GM18505 (cell line): ENCODE measurements at regions not wholly inside any gene's neighbourhood (a gene's known extent, or its start where the extent isn't known, plus 50 kb on each side); places are given as distances from the start of the nearest gene placed in this dataset.

ENCODE experiments used
- ATAC-seq: cut with Tn5 transposase; IDR thresholded peaks from one replicate; pipeline ENCODE4 v1.9.1; 2021; ENCODE audit not compliant: unreplicated experiment
- POLR2A ChIP-seq: IDR thresholded peaks from 4 replicates; pipeline ENCODE4 v1.6.1; 2011; ENCODE audit warnings: borderline replicate concordance; ENCODE audit not compliant: insufficient read depth, insufficient read length; ENCODE audit errors: extremely low read depth

DNA sequence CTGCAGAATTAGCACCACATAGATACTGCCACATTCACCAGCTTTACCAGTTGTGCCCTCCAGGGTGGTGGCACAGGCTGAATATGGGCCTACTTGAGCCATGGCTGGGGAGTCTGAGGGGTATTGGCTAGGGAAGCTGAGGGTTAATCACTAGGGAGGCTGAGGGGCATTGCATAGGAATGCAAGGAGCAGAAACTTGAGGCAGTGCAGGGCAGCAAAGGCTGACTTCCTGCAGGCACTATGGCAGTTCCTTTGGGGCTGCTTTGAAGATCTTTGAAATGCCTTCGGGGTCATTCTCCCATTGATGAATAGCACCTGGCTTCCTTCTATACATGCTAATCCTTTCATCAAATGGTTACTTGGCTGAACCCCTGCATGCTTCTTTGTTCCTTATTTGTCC lies 171.5 kb downstream of the RCN1 start:
- no peak for TF ChIP-seq POLR2A
- ATAC-seq = no peak

DNA sequence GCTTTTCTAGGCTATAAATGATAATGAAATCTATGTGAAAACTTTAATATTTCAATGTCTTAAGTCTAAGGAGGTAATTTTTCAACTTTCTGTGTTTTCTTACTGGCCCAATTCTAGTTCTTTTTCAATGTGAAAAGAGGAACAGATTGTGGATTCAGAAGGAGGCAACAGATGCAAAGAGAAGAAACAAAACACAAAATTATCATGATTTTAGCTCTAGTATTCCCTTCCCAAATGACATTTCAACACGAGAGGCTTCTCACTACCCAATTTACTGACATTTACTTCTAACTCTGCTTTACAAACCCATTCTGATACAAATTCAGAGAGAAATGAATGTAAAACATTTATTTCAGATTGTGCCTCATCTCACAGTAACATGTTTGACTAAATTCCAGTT lies 169.4 kb downstream of the WT1 start:
- no peak for TF ChIP-seq POLR2A
- ATAC-seq = no peak

DNA sequence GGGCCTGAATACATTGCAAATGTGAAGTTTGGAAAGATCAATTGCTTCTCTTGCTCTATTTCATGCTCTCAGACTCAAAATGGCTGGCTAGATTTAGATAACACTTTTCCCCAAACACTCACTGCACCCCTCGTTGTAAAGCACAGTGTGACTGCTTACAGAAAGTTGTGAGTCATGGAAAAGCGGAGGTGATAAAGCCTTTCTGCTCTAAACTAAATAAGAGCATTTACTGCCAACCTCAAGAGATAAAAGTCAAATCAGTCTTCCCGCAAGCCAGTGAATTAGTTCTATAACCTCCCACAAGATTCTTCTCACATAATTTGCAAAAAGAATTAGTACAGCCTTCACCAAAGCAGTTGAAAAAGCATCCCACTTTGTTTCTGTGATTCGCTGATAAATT lies 168.7 kb downstream of the WT1 start:
- TF ChIP-seq POLR2A = no peak
- no peak for ATAC-seq

DNA sequence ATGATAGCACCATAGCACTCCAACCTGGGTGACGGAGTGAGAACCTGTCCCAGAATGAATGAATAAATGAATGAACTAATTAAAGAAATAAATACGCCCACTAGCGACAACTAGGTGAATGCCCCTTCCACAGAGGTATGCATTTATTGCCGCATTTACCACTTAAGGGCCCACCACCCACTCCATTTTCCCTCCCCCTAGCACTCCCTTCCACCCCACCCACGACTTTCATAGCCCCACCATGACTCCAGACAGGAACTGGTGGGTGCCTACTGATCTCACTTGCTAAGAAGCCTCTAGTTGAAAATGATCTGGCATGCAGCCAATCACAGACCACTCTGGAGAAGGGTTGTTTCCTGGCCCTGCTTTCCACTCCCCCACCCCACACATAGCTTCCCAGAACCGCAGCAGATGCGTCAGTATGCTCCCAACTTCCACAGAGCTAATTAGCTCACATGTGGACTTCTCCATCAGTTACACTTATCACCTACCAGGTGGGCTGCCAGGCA lies 167.6 kb downstream of the WT1 start:
- no peak for TF ChIP-seq POLR2A
- ATAC-seq = no peak

DNA sequence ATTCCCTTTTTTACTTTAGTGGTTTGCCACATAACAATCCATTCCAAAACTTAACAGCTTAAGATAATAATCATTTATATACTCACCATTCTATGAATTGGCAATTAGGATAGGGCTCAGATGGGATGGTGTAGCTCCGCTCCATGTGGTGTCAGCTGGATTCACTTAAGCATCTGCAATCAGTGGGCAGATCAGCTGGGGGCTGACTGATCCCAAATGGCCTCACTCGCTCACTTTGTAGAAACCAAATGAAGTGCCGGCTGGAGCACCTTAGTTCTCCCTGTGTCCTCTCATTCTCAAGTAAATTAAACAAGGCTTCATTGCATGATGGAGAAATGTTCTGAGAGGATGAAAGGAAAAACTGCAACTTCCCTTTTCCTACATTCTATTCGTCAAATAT lies 161.4 kb downstream of the WT1 start:
- no peak for ATAC-seq
- TF ChIP-seq POLR2A = no peak

DNA sequence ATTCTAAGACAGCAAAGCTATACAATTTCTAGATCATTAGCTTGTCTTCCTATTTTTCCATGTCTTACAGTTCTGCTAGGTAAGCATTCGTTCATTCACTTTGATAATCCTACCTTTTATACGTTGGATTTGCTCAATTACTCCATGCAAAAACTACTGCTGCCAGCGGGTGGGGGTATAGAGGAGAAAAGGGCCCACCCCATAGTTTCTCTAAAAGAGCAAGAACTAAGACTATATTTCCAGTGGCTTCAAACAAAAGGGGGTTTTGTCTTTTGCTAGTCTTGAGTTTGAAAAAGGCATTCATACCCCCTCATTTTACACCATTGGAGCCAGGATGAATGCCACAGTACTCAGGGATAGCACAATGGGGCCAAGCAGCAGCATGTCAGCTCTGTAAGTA lies 155.7 kb downstream of the WT1 start:
- no peak for ATAC-seq
- TF ChIP-seq POLR2A = no peak

DNA sequence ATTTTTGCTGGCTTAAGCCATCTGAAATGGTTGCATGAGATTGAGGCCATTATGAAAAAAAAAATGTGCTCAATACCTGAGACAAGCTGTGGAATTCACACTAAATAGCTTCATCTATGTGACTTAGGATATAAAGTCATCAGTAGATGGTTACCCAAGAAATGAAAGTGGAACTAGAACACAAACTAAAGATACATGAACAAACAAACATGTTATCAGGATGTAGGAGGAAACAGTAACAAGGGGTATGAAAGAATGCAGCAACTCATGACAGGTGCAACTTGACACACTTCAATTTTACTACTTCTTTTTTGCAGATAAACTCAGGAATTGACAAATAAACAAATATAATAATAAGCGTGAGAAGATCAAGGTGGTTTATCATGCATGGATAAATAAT lies 155.0 kb downstream of the WT1 start:
- TF ChIP-seq POLR2A = no peak
- no peak for ATAC-seq

DNA sequence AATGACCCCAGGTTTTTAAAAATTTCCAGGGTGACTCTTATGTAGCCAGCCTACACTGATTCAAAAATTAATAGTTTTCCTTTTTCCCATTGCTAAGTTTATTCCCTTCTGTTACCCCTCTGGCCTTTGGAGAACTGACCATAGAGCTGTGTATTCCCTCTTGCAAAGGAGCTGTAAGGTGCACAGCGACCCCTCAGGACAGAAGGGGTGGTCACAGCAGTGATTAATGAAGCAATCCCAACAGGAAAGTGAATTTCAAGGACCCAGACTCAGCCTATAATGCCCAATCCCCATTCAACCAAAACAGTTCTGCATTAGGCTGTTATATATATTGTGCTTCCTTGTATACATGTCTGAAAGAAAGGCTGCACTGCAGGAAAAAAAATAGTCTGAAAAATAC lies 147.1 kb downstream of the WT1 start:
- ATAC-seq = no peak
- TF ChIP-seq POLR2A = no peak

DNA sequence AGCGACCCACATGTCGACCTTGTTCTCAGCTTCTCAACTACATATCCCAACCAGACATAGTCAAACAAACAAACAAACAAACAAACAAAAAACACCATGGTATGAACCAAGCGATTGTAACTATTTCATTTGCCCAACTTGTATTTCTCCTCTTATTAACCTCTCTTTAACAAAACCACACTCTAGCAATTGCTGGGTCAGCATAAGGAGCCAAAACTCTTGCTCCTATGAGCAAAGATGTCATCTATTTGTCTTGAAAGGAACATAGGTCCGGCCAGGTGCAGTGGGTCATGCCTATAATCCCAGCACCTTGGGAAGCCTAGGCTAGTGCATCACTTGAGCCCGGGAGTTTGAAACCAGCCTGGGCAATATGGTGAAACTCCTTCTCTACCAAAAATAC lies 145.6 kb downstream of the WT1 start:
- no peak for TF ChIP-seq POLR2A
- ATAC-seq = no peak

DNA sequence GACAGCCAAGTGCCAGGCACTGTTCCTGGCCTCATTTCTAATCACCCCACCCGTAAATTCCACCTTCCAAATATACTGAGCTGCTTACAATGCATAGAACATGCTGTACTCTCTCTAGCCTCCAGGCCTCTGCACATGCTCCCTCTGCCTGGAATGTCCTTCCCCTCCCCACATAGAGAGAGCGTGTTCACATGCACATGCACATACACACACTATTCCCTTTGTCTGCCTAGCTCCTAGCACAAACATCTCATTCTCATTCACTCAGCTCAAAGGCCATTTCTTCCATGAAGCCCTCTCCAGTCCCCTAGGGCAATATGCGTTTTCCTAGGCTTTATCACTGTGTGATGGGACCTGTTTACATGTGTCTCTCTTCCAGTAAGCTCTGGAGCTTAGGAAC lies 144.6 kb downstream of the WT1 start:
- ATAC-seq = no peak
- TF ChIP-seq POLR2A = no peak

DNA sequence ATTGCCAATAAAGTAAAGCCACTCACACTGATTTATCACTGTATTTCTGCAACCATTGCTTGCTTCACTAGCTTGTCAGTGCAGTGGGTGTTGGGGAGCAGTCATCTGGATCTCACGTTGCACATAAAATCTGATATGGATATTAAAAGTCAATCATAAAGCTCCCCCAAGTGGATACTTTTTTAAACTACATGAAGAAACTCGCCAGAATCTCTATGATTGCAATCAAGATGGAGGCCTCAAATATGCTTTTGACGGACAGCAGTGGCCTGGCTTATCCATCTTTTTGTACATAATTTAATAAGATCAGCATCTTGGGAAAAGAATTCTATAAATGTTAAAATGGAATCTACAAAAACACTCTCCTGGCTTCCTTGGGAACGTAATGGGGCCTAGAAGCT lies 137.7 kb downstream of the WT1 start:
- no peak for TF ChIP-seq POLR2A
- no peak for ATAC-seq

DNA sequence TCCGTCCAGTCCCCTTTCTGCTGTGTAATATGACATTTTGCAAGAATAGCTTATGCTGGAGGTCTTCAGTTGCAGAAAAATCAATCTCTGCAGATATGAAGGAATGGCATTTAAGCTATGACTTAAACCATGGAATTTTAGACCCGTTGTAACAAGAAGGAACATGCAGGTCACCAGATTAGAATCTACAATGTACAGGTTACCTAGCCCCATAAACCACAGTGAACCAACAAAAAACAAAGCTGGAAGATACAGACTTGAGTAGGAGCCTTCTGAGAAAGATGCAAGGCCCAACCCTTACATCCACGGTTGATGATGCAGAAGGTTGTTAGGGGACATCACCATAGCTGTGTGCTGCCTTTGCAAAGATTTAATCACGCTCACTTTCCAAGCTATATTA lies 132.5 kb downstream of the WT1 start:
- no peak for ATAC-seq
- TF ChIP-seq POLR2A = no peak

DNA sequence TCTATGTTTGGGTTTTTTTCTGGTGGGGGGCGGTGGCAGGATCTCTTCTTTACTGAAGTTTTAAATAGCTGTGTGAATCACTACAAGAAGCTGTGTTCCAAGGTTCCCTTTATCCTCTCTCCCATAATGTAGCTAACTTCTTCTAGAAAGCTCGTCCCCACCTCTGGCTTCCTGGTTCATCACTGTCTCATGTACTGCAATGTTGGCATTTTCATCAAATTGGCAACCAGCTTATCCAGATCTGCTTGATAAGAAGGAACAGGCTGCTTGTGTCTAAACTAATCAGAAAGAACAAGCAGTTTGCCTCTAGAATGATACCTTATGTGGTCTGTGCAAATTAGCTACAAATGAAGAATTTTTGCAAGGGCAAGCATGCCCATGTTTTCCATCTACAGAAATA lies 130.8 kb downstream of the WT1 start:
- TF ChIP-seq POLR2A = no peak
- ATAC-seq = no peak

DNA sequence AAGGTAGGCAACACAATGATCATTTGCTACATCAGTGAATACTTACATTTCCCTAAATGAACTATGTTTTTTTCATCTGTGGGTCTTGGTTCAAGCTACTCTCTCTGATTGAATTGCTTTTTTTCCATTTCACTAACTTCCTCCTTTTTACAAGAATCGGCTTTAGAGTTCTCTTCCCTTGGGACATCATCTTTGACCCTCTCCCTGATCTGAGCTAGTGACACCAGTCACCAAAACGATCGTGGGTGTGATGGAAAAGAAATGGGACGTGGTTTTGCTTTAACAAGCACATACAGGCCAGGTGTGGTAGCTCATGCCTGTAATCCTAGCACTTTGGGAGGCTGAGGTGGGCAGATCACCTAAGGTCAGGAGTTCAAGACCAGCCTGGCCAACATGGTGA lies 129.9 kb downstream of the WT1 start:
- ATAC-seq = no peak
- no peak for TF ChIP-seq POLR2A

DNA sequence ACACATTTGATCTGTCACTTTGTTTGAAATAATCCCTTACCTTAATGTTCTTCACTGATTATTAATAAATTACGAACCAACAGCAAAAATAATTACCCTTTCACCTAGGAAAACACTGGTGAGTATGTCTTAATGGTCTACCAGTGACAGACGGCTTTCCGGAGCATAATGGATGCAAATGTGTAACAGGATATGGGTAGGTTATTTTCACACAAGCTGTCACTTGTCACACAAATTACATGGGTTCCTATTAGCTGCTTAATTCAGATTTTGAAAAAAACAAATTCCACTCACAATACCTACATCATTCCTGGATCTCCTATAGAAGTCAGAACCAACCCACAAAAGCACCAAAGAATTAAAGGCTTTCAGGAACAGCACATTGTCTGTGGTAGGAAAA lies 127.9 kb downstream of the WT1 start:
- ATAC-seq = no peak
- no peak for TF ChIP-seq POLR2A

DNA sequence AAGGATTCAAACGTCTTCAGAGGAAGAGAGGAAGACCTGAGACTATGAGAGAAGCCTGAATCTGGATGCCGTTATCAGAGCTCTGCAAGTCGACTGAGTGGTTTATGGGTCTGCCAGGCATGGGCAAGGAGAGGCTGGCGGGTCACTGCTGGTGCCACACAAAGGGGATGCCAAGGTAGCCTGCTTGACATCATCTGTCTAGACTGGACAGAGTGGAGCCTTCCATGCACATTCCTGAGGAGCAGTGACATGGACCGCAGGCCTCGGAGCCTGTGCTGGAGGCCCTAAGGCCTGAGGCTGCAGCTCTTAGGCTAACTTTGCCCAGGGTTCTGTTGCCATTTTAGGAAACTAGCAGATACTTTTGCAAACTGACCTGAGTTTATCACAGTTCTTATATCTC lies 127.4 kb downstream of the WT1 start:
- no peak for TF ChIP-seq POLR2A
- no peak for ATAC-seq

DNA sequence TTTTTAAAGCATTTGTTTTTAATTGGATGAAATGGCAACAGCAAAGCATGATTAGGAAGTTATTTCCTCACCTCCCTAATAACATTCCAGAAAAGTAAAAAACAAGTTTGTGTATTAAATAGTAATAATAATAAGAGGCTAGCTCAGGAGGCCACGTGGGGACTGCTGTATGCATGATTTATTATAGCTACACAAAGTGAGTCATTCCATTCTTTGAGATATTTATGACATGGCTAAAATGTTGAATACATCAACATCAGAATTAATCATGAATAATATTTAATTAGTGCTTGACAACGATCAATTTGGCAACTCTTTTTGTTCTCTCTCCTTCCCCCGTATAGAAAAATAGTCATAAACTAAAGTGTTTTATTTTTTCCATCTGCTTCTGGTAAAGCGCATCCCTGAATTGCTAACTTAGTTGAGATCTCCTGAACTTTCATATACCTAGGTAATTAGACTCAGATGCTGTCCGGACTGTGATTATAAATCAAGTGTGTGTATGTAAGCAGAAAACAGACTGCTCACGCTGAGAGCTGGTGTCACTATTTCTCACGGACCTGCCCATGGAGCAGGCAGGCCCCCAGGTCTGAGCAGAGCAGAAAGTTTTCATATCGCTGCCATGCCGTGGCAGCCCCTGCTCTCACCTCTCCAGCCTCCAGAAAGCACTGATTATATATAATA lies 125.7 kb downstream of the WT1 start:
- TF ChIP-seq POLR2A = no peak
- ATAC-seq = no peak
